H7 (cell line): ENCODE measurements at regions not wholly inside any gene's neighbourhood (a gene's known extent, or its start where the extent isn't known, plus 50 kb on each side); places are given as distances from the start of the nearest gene placed in this dataset.

Experiments
- DNase-seq: peaks from one replicate; pipeline ENCODE4 v3.0.0; 2012
- H3K27me3 ChIP-seq: 2 replicates; pipeline ENCODE4 v1.6.0; 2011; ENCODE audit warnings: mild to moderate bottlenecking, low read length; ENCODE audit not compliant: control insufficient read depth, insufficient read depth
- H3K36me3 ChIP-seq: replicated peaks from 2 replicates; pipeline ENCODE4 v1.5.1; 2011; ENCODE audit warnings: low read length; ENCODE audit not compliant: control insufficient read depth, insufficient read depth
- H3K4me3 ChIP-seq: 2 replicates; pipeline ENCODE4 v1.5.1; 2011; ENCODE audit warnings: low read depth, mild to moderate bottlenecking, control low read depth, low read length, moderate library complexity; ENCODE audit not compliant: insufficient read depth

GRCh38 chr6:4313044-4313686 is 177.8 kb upstream of the ECI2 start:
- Histone ChIP-seq H3K4me3 (no peak overlapping the region), H3K27me3 (no peaks in the 10 kb centered on the region), H3K36me3 (no peaks in the 10 kb centered on the region)
- peak; percentile 41 for DNase-seq

- no peak overlapping the region for H3K4me3 ChIP-seq
- H3K27me3 ChIP-seq = no peaks in the 10 kb centered on the region
- DNase-seq = no peak
- no peaks in the 10 kb centered on the region for H3K36me3 ChIP-seq
Measured at GRCh38 chr6:4311976-4312860, 176.8 kb upstream of the ECI2 start.

GRCh38 chr6:4309540-4309939 is 174.2 kb upstream of the ECI2 start:
- DNase-seq = no peak
- Histone ChIP-seq H3K4me3 (no peak overlapping the region), H3K27me3 (no peaks in the 10 kb centered on the region), H3K36me3 (no peaks in the 10 kb centered on the region)

- no peaks in the 10 kb centered on the region for H3K27me3 ChIP-seq
- no peak for DNase-seq
- H3K36me3 ChIP-seq = no peaks in the 10 kb centered on the region
- no peak overlapping the region for H3K4me3 ChIP-seq
Measured at GRCh38 chr6:4308364-4308763, 173.0 kb upstream of the ECI2 start.

- Histone ChIP-seq H3K4me3 (no peak overlapping the region), H3K27me3 (no peaks in the 10 kb centered on the region), H3K36me3 (no peaks in the 10 kb centered on the region)
- no peak for DNase-seq
Measured at GRCh38 chr6:4304927-4305455, 169.6 kb upstream of the ECI2 start.

GRCh38 chr6:4303638-4304037 is 168.3 kb upstream of the ECI2 start:
- no peak overlapping the region for H3K4me3 ChIP-seq
- H3K27me3 ChIP-seq = no peaks in the 10 kb centered on the region
- no peaks in the 10 kb centered on the region for H3K36me3 ChIP-seq
- DNase-seq = no peak

- no peak for DNase-seq
- Histone ChIP-seq H3K36me3 (no peaks in the 10 kb centered on the region), H3K4me3 (no peak overlapping the region), H3K27me3 (no peaks in the 10 kb centered on the region)
Measured at GRCh38 chr6:4302524-4302923, 167.1 kb upstream of the ECI2 start.

- Histone ChIP-seq H3K36me3 (no peaks in the 10 kb centered on the region), H3K27me3 (no peaks in the 10 kb centered on the region), H3K4me3 (no peak overlapping the region)
- DNase-seq = no peak
Measured at GRCh38 chr6:4301871-4302270, 166.5 kb upstream of the ECI2 start.

GRCh38 chr6:4300917-4301316 is 165.5 kb upstream of the ECI2 start:
- DNase-seq = no peak
- Histone ChIP-seq H3K27me3 (no peaks in the 10 kb centered on the region), H3K4me3 (no peak overlapping the region), H3K36me3 (no peaks in the 10 kb centered on the region)

- H3K27me3 ChIP-seq = no peaks in the 10 kb centered on the region
- H3K4me3 ChIP-seq = no peak overlapping the region
- no peak for DNase-seq
- no peaks in the 10 kb centered on the region for H3K36me3 ChIP-seq
Measured at GRCh38 chr6:4299476-4299875, 164.1 kb upstream of the ECI2 start.

- Histone ChIP-seq H3K27me3 (no peaks in the 10 kb centered on the region), H3K4me3 (no peak overlapping the region), H3K36me3 (no peaks in the 10 kb centered on the region)
- DNase-seq = no peak
Measured at GRCh38 chr6:4297348-4297747, 162.0 kb upstream of the ECI2 start.

- Histone ChIP-seq H3K36me3 (no peaks in the 10 kb centered on the region), H3K4me3 (no peak overlapping the region), H3K27me3 (no peaks in the 10 kb centered on the region)
- no peak for DNase-seq
Measured at GRCh38 chr6:4296552-4296951, 161.2 kb upstream of the ECI2 start.

GRCh38 chr6:4295783-4296155 is 160.4 kb upstream of the ECI2 start:
- no peak for DNase-seq
- Histone ChIP-seq H3K36me3 (no peaks in the 10 kb centered on the region), H3K27me3 (no peaks in the 10 kb centered on the region), H3K4me3 (no peak overlapping the region)

GRCh38 chr6:4295058-4295782 is 159.8 kb upstream of the ECI2 start:
- no peak overlapping the region for H3K4me3 ChIP-seq
- H3K27me3 ChIP-seq = no peaks in the 10 kb centered on the region
- DNase-seq = no peak
- H3K36me3 ChIP-seq = no peaks in the 10 kb centered on the region

GRCh38 chr6:4294636-4295035 is 159.3 kb upstream of the ECI2 start:
- DNase-seq = no peak
- Histone ChIP-seq H3K36me3 (no peaks in the 10 kb centered on the region), H3K4me3 (no peak overlapping the region), H3K27me3 (no peaks in the 10 kb centered on the region)
